ENCODE measurements at regions not wholly inside any gene's neighbourhood (a gene's known extent, or its start where the extent isn't known, plus 50 kb on each side); places are given as distances from the start of the nearest gene placed in this dataset.

DNA sequence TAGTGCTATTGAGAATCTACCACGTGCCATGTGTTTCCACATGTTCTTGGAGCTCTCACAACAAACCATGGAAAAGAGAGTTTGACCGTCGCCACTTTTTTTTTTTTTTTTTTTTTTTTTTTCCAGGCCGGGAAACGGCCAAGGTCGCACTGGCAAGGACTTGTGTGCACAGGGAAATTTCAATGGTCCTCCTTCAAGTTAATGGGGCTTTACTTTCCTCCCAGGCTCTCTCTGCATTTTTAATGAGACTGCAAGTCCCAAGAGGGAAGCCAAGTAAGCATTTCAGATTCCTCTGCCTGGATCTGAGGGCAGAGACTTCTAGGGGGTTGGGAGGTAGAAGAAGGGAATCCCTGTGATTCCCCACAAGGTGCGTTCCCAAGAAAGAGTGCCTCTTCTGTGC, 94.7 kb upstream of the MPHOSPH6 start:
- DNase-seq: no peak
- no peaks in the 10 kb centered on the region for H3K9me3 ChIP-seq (ENCODE audit: control insufficient read depth, low read length)
- H3K27me3 ChIP-seq (replicated peaks; ENCODE audit: control insufficient read depth, insufficient read depth, low read length, poor library complexity, severe bottlenecking): no peaks in the 10 kb centered on the region
- H3K4me1 ChIP-seq (ENCODE audit: control insufficient read depth, insufficient read depth, low read length, poor library complexity, severe bottlenecking): no peaks in the 10 kb centered on the region
- H3K4me3 ChIP-seq (ENCODE audit: insufficient read depth, low read depth, low read length, poor library complexity, severe bottlenecking): no peak overlapping the region
- no peaks in the 10 kb centered on the region for H3K36me3 ChIP-seq (ENCODE audit: control insufficient read depth, insufficient read depth, low read length)
- no peak overlapping the region for H3K27ac ChIP-seq (ENCODE audit: insufficient read depth, low read length, poor library complexity, severe bottlenecking)

- H3K4me1 ChIP-seq (ENCODE audit: control insufficient read depth, insufficient read depth, low read length, poor library complexity, severe bottlenecking): no peaks in the 10 kb centered on the region
- no peaks in the 10 kb centered on the region for H3K36me3 ChIP-seq (ENCODE audit: control insufficient read depth, insufficient read depth, low read length)
- H3K4me3 ChIP-seq (ENCODE audit: insufficient read depth, low read depth, low read length, poor library complexity, severe bottlenecking): no peak overlapping the region
- DNase-seq: peak; percentile 6 to 37 (median 7)
- H3K27ac ChIP-seq (ENCODE audit: insufficient read depth, low read length, poor library complexity, severe bottlenecking): no peak overlapping the region
- no peaks in the 10 kb centered on the region for H3K9me3 ChIP-seq (ENCODE audit: control insufficient read depth, low read length)
- no peaks in the 10 kb centered on the region for H3K27me3 ChIP-seq (replicated peaks; ENCODE audit: control insufficient read depth, insufficient read depth, low read length, poor library complexity, severe bottlenecking)
These were observed 93.6 kb upstream of the MPHOSPH6 start for GRCh38 chr16:82263521-82264143.

DNA sequence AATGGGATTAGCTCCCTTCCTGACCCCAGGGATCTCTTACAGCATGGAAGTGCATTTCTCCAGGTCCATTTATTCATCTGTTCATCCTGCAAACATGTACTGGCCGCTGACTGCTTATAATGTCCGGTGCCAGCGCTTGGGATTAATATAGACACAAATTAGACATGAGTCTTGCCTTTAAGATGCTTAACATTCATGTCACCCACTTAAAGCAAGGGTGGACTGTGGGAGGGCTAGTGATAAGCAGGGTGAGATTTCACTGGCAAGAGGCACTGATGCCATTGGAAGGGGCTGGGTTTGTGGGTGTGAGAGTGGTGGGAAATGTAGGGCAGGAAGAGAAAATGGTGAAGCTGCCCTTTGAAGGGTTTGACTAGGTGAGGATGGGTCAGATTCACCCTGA, 92.2 kb upstream of the MPHOSPH6 start:
- Histone ChIP-seq H3K4me1 (ENCODE audit: control insufficient read depth, insufficient read depth, low read length, poor library complexity, severe bottlenecking) (no peaks in the 10 kb centered on the region), H3K27me3 (replicated peaks; ENCODE audit: control insufficient read depth, insufficient read depth, low read length, poor library complexity, severe bottlenecking) (no peaks in the 10 kb centered on the region), H3K9me3 (ENCODE audit: control insufficient read depth, low read length) (no peaks in the 10 kb centered on the region), H3K27ac (ENCODE audit: insufficient read depth, low read length, poor library complexity, severe bottlenecking) (no peak overlapping the region), H3K36me3 (ENCODE audit: control insufficient read depth, insufficient read depth, low read length) (no peaks in the 10 kb centered on the region), H3K4me3 (ENCODE audit: insufficient read depth, low read depth, low read length, poor library complexity, severe bottlenecking) (no peak overlapping the region)
- DNase-seq: no peak

DNA sequence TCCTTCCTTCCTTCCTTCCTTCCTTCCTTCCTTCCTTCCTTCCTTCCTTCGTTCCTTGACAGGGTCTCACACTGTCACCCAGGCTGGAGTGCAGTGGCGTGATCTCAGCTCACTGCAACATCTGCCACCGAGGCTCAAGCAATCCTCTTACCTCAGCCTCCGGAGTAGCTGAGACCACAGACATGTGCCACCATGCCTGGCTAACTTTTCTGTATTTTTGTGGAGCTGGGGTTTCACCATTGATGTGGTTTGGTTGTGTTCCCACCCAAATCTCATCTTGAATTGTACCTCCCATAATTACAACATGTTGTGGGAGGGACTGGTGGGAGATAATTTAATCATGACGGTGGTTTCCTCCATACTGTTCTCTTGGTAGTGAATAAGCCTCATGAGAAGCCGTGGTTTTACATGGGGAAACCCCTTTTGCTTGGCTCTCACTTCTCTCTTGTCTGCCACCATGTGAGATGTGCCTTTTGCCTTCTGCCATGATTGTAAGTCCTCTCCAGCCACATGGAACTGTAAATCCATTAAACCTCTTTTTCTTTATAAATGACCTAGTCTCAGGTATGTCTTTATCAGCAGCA, 90.3 kb upstream of the MPHOSPH6 start:
- Histone ChIP-seq H3K27me3 (replicated peaks; ENCODE audit: control insufficient read depth, insufficient read depth, low read length, poor library complexity, severe bottlenecking) (no peaks in the 10 kb centered on the region), H3K36me3 (ENCODE audit: control insufficient read depth, insufficient read depth, low read length) (no peaks in the 10 kb centered on the region), H3K4me1 (ENCODE audit: control insufficient read depth, insufficient read depth, low read length, poor library complexity, severe bottlenecking) (no peaks in the 10 kb centered on the region), H3K4me3 (ENCODE audit: insufficient read depth, low read depth, low read length, poor library complexity, severe bottlenecking) (no peak overlapping the region), H3K27ac (ENCODE audit: insufficient read depth, low read length, poor library complexity, severe bottlenecking) (no peak overlapping the region), H3K9me3 (ENCODE audit: control insufficient read depth, low read length) (no peaks in the 10 kb centered on the region)
- no peak for DNase-seq

DNA sequence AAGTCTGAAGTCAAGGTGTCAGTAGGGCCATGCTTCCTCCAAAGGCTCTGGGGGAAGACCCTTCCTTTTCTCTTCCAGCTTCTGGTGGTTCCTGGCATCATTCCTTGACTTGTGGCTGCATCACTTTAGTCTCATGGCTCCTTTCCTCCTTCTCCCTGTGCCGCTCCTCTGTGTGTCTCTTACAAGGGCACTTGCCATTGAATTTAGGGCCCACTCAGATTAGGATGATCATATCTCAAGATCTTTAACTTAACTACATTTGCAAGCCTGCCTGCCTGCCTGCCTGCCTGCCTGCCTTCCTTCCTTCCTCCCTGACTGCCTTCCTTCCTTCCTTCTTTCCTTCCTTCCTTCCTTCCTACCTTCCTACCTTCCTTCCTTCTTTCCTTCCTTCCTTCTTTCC, 89.7 kb upstream of the MPHOSPH6 start:
- no peaks in the 10 kb centered on the region for H3K9me3 ChIP-seq (ENCODE audit: control insufficient read depth, low read length)
- no peaks in the 10 kb centered on the region for H3K36me3 ChIP-seq (ENCODE audit: control insufficient read depth, insufficient read depth, low read length)
- no peaks in the 10 kb centered on the region for H3K4me1 ChIP-seq (ENCODE audit: control insufficient read depth, insufficient read depth, low read length, poor library complexity, severe bottlenecking)
- H3K27me3 ChIP-seq (replicated peaks; ENCODE audit: control insufficient read depth, insufficient read depth, low read length, poor library complexity, severe bottlenecking): no peaks in the 10 kb centered on the region
- H3K27ac ChIP-seq (ENCODE audit: insufficient read depth, low read length, poor library complexity, severe bottlenecking): no peak overlapping the region
- no peak for DNase-seq
- H3K4me3 ChIP-seq (ENCODE audit: insufficient read depth, low read depth, low read length, poor library complexity, severe bottlenecking): no peak overlapping the region

DNA sequence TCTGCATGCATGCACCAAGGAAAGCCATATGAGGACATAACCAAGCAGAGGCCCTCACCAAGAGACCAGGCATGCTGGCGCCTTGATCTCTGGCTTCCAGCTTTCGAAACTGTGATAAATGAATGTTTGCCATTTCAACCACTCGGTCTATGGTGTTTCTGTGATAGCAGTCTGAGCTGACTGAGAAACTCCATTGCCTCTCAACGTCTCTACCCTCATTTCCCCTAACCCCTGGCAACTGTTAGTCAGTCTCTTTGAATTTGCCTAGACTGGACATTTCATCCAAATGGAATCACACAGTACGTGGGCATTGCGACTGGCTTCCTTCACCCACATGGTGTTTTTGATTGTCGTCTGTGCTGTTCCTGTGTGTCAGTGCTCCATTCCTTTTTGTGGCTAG, 88.0 kb upstream of the MPHOSPH6 start:
- Histone ChIP-seq H3K36me3 (ENCODE audit: control insufficient read depth, insufficient read depth, low read length) (no peaks in the 10 kb centered on the region), H3K9me3 (ENCODE audit: control insufficient read depth, low read length) (no peaks in the 10 kb centered on the region), H3K4me3 (ENCODE audit: insufficient read depth, low read depth, low read length, poor library complexity, severe bottlenecking) (no peak overlapping the region), H3K4me1 (ENCODE audit: control insufficient read depth, insufficient read depth, low read length, poor library complexity, severe bottlenecking) (no peaks in the 10 kb centered on the region), H3K27ac (ENCODE audit: insufficient read depth, low read length, poor library complexity, severe bottlenecking) (no peak overlapping the region), H3K27me3 (replicated peaks; ENCODE audit: control insufficient read depth, insufficient read depth, low read length, poor library complexity, severe bottlenecking) (no peaks in the 10 kb centered on the region)
- no peak for DNase-seq

DNA sequence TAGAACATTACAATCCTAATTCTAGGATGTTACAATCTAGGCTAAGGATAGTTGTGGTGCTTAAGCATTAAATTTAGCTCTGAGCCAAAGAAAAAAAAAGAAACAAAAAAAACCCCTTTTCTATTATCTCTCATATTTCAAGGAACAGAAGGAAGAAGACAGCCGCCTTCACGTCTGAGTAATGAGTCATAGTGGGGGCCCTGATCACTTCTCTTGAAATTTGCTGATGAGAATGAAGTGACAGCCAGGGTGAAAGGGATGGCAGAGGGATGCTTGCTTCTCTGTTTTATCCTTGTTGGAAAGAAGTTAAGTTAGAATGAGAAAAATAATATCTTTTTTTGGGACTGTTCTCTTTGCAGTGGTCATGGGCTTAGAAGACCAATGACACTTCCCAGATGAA, 82.6 kb upstream of the MPHOSPH6 start:
- no peak overlapping the region for H3K4me3 ChIP-seq (ENCODE audit: insufficient read depth, low read depth, low read length, poor library complexity, severe bottlenecking)
- no peak for DNase-seq
- H3K9me3 ChIP-seq (ENCODE audit: control insufficient read depth, low read length): no peaks in the 10 kb centered on the region
- H3K27ac ChIP-seq (ENCODE audit: insufficient read depth, low read length, poor library complexity, severe bottlenecking): no peak overlapping the region
- no peaks in the 10 kb centered on the region for H3K27me3 ChIP-seq (replicated peaks; ENCODE audit: control insufficient read depth, insufficient read depth, low read length, poor library complexity, severe bottlenecking)
- no peaks in the 10 kb centered on the region for H3K4me1 ChIP-seq (ENCODE audit: control insufficient read depth, insufficient read depth, low read length, poor library complexity, severe bottlenecking)
- H3K36me3 ChIP-seq (ENCODE audit: control insufficient read depth, insufficient read depth, low read length): no peaks in the 10 kb centered on the region

DNA sequence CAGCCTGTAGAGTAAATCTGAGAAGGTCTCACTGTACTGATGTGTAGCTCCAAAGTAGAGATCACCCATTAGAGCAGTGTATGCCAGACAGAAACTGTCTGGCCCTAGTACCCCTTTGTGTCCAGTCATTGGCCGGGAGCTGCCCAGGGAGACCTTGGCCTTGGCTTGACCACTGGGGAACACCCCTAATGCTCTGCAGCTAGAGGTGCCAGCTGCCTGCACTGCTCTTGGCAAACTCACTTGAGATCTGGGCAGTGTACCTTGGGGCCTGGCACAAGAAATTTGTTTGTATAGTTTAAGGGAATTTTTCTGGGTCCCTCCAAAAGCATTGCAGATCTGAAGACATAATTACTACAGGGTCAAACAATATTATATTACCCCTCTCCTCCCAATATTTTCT, 78.7 kb upstream of the MPHOSPH6 start:
- Histone ChIP-seq H3K27ac (ENCODE audit: insufficient read depth, low read length, poor library complexity, severe bottlenecking) (no peak overlapping the region), H3K27me3 (replicated peaks; ENCODE audit: control insufficient read depth, insufficient read depth, low read length, poor library complexity, severe bottlenecking) (no peaks in the 10 kb centered on the region), H3K36me3 (ENCODE audit: control insufficient read depth, insufficient read depth, low read length) (no peaks in the 10 kb centered on the region), H3K9me3 (ENCODE audit: control insufficient read depth, low read length) (no peaks in the 10 kb centered on the region), H3K4me1 (ENCODE audit: control insufficient read depth, insufficient read depth, low read length, poor library complexity, severe bottlenecking) (no peaks in the 10 kb centered on the region), H3K4me3 (ENCODE audit: insufficient read depth, low read depth, low read length, poor library complexity, severe bottlenecking) (no peak overlapping the region)
- no peak for DNase-seq

DNA sequence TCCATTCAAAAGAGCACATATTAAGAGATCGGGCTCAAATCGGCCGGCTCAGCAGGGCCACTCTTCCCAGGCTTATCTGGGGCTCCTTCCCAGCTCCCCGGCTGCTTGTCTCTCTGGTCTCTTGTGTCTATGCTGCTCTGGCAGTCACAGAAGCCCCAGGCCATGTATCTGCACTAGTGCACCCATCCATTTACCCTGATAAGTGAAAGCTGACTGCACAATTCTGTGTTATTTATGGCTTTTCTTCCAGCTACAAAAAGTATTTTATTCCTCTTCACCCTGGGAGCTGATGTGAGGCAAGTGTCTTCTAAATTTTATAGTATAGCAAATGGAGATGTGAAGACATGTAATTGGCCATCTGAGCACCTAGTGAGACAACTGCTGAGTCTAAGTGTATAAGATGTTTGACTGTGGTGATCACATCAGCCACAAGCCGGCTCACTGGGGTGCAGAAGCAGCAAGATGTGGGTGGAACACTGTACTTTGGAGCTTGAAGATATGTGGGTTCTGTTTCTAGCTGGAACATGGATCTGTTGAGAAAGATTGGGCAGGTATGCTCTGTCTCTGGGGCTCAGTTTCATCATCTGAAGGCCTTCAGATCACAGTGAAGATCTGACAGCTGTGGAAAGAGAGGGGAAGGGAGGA, 78.1 kb upstream of the MPHOSPH6 start:
- Histone ChIP-seq H3K27me3 (replicated peaks; ENCODE audit: control insufficient read depth, insufficient read depth, low read length, poor library complexity, severe bottlenecking) (no peaks in the 10 kb centered on the region), H3K27ac (ENCODE audit: insufficient read depth, low read length, poor library complexity, severe bottlenecking) (no peak overlapping the region), H3K36me3 (ENCODE audit: control insufficient read depth, insufficient read depth, low read length) (no peaks in the 10 kb centered on the region), H3K9me3 (ENCODE audit: control insufficient read depth, low read length) (no peaks in the 10 kb centered on the region), H3K4me1 (ENCODE audit: control insufficient read depth, insufficient read depth, low read length, poor library complexity, severe bottlenecking) (no peaks in the 10 kb centered on the region), H3K4me3 (ENCODE audit: insufficient read depth, low read depth, low read length, poor library complexity, severe bottlenecking) (no peak overlapping the region)
- DNase-seq: no peak

DNA sequence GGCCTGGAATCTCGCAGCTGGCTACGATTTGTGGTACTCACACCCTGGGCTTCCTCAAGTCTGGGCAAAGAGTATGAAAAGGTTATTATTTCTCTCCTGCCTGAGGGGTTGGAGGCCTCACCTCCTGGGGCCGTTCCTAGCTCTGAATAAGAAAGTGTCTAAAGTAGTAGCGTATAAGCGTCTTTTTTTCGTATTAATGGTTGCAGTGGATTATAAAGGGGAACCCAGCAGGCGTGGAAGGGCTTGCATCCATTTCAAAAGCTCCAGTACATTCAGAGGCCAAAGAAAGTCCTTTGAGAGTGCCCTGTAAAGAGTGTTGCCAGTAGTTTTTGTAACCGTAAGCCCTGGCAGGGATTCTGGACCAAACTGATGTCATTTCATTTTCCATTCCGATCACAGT, 72.2 kb upstream of the MPHOSPH6 start:
- no peak for DNase-seq
- Histone ChIP-seq H3K27ac (ENCODE audit: insufficient read depth, low read length, poor library complexity, severe bottlenecking) (no peak overlapping the region), H3K4me3 (ENCODE audit: insufficient read depth, low read depth, low read length, poor library complexity, severe bottlenecking) (no peak overlapping the region), H3K4me1 (ENCODE audit: control insufficient read depth, insufficient read depth, low read length, poor library complexity, severe bottlenecking) (no peaks in the 10 kb centered on the region), H3K9me3 (ENCODE audit: control insufficient read depth, low read length) (no peaks in the 10 kb centered on the region), H3K36me3 (ENCODE audit: control insufficient read depth, insufficient read depth, low read length) (no peaks in the 10 kb centered on the region), H3K27me3 (replicated peaks; ENCODE audit: control insufficient read depth, insufficient read depth, low read length, poor library complexity, severe bottlenecking) (peaks cover 2% of the 10 kb centered on the region)

Measured in effector memory CD4-positive, alpha-beta T cell (primary cell).